Activated CD4-positive, alpha-beta memory T cell treated with anti-CD3 and anti-CD28 coated beads for 36 hours (primary cell): ENCODE measurements at regions not wholly inside any gene's neighbourhood (a gene's known extent, or its start where the extent isn't known, plus 50 kb on each side); places are given as distances from the start of the nearest gene placed in this dataset.

ENCODE experiments used
- CTCF ChIA-PET: fragments of 350-600 bp; sonication (Branson Sonifier 250); formaldehyde crosslinking; loops from one replicate; lab custom pipeline; 2021; ENCODE audit warnings: antibody characterized with exemption, inconsistent platforms; lab: Charles Lee
- POLR2A ChIA-PET: fragments of 350-600 bp; sonication (Branson Sonifier 250); formaldehyde crosslinking; loops from one replicate; lab custom pipeline; 2021; ENCODE audit warnings: antibody characterized with exemption; lab: Charles Lee
- DNase-seq: peaks from one replicate; pipeline ENCODE4 v3.0.0-alpha.2; 2020
- H3K27ac Mint-ChIP-seq: one replicate; pipeline ENCODE4 v1.8.0; 2021; ENCODE audit warnings: mixed read lengths
- H3K27me3 Mint-ChIP-seq: one replicate; pipeline ENCODE4 v1.8.0; 2021; ENCODE audit warnings: mixed read lengths
- H3K36me3 Mint-ChIP-seq: one replicate; pipeline ENCODE4 v1.8.0; 2021; ENCODE audit warnings: mixed read lengths
- H3K4me1 Mint-ChIP-seq: one replicate; pipeline ENCODE4 v1.8.0; 2021; ENCODE audit warnings: low read depth, mixed read lengths
- H3K4me3 Mint-ChIP-seq: one replicate; pipeline ENCODE4 v1.8.0; 2021; ENCODE audit warnings: mild to moderate bottlenecking, mixed read lengths
- H3K9me3 Mint-ChIP-seq: one replicate; pipeline ENCODE4 v1.8.0; 2021; ENCODE audit warnings: mixed read lengths
- intact Hi-C: fragments of 100-400 bp; cut with micrococcal nuclease; formaldehyde crosslinking; loops from one replicate; pipeline ENCODE4 v1.15.1; 2023

DNA sequence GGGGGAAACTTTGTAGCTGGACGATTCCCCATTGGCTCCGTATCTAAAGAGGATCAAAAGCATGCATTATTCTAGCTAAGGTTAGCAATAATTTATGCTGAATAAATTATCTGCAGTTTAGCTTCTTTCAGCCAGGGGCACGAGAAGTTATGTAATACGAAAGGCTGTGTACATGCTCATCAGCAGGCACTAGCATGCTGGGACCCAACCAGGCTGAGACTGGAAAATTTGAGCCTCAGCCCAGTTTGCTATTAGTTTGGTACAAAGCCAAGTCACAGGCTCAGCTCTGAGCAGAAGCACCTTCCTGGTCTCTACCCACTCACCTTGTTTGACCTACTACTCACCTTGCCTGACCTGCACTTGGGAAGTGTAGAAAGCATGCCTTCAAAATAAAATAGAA is 328.1 kb upstream of the ARID1B start:
- POLR2A ChIA-PET: no interaction called here
- Mint-ChIP-seq H3K36me3 (no peaks in the 10 kb centered on the region), H3K4me1 (no peaks in the 10 kb centered on the region), H3K9me3 (no peaks in the 10 kb centered on the region), H3K27me3 (peaks cover 2% of the 10 kb centered on the region), H3K4me3 (no peak overlapping the region), H3K27ac (no peak overlapping the region)
- no peak for DNase-seq
- CTCF ChIA-PET: interaction anchor here (0.6 kb wide), 1 partner anchor 913 kb away, joined by 3 read pairs; no protein-coding TSS in a partner anchor
- intact Hi-C loops: no loop called here

DNA sequence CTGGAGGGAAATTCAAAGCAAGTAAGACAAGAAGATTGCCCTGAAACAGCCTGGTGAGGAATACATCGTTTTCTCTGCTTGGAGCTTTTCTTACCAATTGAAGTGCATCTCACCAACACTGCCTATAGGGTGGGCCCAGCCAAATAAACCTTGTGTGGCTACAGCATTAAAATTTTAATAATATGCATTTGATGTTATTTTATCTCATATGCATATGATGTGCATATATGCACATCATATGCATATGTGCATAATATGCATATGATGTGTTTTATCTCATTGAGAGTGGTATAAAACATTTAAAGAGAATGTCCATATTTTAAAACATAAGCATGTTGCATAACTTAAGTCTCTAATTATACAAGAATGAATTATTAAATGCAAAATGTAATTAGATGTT is 328.6 kb upstream of the ARID1B start:
- intact Hi-C loops: no loop called here
- no peak for DNase-seq
- Mint-ChIP-seq H3K36me3 (no peaks in the 10 kb centered on the region), H3K4me3 (no peak overlapping the region), H3K27me3 (peaks cover 1% of the 10 kb centered on the region), H3K9me3 (no peaks in the 10 kb centered on the region), H3K4me1 (no peaks in the 10 kb centered on the region), H3K27ac (no peak overlapping the region)
- ChIA-PET POLR2A (no interaction called here), CTCF (no interaction called here)

DNA sequence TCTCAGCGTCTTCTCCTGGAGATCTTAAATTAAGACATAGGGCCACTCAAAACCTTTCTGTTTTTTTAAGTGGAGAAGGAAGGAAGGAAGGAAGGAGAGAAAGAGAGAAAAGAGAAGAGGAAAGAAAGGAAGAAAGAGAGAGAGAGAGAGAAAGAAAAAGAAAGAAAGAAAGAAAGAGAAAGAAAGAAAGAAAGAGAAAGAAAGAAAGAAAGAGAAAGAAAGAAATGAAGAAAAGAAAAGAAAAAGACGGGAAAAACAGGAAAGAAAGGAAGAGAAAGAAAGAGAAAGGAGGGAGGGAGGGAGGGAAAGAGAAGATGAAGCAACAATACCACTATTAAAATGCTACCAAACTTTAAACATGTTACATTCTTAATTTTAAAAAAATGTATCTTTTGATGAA is 336.5 kb upstream of the ARID1B start:
- Mint-ChIP-seq H3K27me3 (peaks cover 1% of the 10 kb centered on the region), H3K9me3 (no peaks in the 10 kb centered on the region), H3K27ac (no peak overlapping the region), H3K4me1 (no peaks in the 10 kb centered on the region), H3K36me3 (no peaks in the 10 kb centered on the region), H3K4me3 (no peak overlapping the region)
- intact Hi-C loops: no loop called here
- ChIA-PET POLR2A (no interaction called here), CTCF (no interaction called here)
- DNase-seq: no peak

DNA sequence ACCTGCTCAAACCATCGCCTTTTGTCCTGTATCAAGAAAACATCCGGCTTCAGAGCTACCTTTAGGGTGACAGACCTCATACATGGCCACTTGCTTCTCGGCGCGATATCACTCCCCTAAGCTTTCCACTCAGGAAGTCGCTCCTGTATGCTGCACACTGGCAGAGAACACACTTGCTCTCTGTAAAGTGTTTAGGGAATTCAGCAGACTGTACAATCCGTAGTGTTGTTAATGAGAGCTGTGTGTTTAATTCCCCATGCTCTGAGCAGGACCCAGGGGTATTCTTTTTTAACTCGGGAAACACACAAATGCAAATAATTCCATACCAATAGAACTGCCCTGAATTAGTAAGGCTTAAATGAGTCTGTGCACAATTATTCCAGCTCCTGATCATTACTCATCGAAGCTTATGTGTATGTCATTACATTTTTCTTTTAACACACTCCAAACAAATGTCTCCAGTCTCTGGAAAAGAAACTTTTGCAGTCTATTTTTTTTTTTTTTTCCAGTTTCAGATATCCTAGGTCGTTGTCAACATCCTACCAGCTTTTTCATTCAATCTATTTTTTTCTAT is 338.7 kb upstream of the ARID1B start:
- intact Hi-C loops: no loop called here
- Mint-ChIP-seq H3K9me3 (no peaks in the 10 kb centered on the region), H3K27me3 (no peaks in the 10 kb centered on the region), H3K4me1 (no peaks in the 10 kb centered on the region), H3K36me3 (no peaks in the 10 kb centered on the region), H3K4me3 (no peak overlapping the region), H3K27ac (no peak overlapping the region)
- DNase-seq: no peak
- ChIA-PET POLR2A (no interaction called here), CTCF (no interaction called here)

DNA sequence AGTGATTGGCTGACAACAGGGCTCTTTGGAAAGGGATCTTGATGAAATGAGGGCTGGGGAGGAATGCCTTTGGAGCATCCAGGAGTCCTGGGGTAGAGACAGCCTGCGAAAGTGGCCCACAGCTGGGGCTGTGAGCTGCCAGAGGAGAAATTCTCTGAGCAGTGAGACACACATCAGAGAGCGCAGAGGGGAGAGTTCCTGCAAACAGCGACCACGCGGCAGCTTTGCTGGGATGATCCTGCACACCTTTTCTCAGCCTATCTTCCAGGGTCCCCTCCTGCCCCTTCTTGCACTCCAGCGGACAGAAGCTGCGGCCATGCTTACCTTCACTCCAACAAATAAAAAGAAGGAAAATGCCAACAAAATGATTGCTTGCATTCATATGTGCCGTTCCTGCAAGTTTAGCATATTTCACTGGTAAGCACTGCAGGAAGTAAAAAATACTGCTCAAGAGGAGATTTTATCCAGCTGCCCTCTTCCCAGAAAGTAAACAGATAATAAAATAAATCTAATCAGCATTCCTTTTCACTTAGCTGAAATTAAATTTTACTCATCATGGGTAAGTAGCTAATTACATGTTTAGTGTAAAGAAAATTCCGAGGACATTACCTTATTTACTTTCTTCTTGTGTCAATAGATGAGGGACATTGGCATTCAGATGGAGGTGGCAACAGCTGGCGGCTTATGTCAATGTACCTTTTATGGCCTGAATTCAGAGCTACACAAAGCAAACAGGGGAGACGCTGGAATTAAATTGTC is 339.9 kb upstream of the ARID1B start:
- POLR2A ChIA-PET: no interaction called here
- no peak for DNase-seq
- intact Hi-C loops: no loop called here
- no peaks in the 10 kb centered on the region for H3K27me3 Mint-ChIP-seq
- H3K36me3 Mint-ChIP-seq: no peaks in the 10 kb centered on the region
- no peak overlapping the region for H3K4me3 Mint-ChIP-seq
- H3K27ac Mint-ChIP-seq: no peak overlapping the region
- CTCF ChIA-PET: no interaction called here
- H3K4me1 Mint-ChIP-seq: no peaks in the 10 kb centered on the region
- H3K9me3 Mint-ChIP-seq: no peaks in the 10 kb centered on the region

DNA sequence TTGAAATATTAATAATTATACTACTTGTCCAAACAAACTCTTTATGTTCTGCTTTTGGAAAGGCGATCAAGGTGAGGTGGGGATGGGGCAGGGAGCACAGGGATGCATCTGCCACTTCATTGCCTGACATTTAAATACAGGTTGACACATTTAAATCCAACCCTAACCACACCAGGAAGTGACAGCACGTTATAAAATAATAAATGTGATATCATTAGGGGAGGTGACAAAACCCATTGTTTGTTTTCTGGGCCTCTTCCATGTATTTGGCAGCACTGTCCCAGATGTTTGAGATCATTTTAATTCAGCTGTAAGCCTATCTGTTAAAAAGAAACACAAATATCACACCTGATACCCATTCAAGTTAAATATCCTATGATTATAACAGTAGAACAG is 342.4 kb upstream of the ARID1B start:
- H3K36me3 Mint-ChIP-seq: no peaks in the 10 kb centered on the region
- H3K4me3 Mint-ChIP-seq: no peak overlapping the region
- POLR2A ChIA-PET: no interaction called here
- H3K27me3 Mint-ChIP-seq: no peaks in the 10 kb centered on the region
- H3K9me3 Mint-ChIP-seq: no peaks in the 10 kb centered on the region
- CTCF ChIA-PET: no interaction called here
- intact Hi-C loops: no loop called here
- H3K4me1 Mint-ChIP-seq: no peaks in the 10 kb centered on the region
- no peak for DNase-seq
- no peak overlapping the region for H3K27ac Mint-ChIP-seq

DNA sequence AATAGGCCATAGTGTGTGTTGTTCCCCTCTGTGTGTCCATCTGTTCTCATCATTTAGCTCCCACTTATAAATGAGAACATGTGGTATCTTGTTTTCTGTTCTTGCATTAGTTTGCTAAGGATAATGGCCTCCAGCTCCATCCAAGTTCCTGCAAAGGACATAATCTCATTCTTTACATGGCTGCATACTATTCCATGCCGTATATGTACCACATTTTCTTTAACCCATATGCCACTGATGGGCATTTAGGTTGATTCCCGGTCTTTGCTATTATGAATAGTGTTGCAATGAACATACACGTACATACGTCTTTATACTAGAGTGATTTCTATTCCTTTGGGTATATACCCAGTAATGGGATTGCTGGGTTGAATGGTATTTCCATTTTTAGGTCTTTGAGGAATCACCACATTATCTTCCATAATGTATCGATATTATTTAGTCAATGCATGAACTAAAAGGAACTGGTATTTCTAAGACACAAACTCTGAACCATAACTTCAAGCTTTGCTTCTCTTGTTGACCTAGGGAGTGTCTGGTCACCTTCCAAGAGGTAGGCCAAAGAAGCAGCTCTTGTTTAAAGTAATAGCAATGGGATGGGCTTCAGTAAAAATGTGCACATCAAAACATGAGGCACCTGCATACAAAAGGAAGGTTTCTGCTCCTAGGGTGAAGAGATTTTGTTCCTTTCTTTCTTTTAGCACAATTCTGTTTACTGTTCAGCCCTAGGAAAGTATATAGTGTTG is 343.0 kb upstream of the ARID1B start:
- H3K27me3 Mint-ChIP-seq: no peaks in the 10 kb centered on the region
- H3K27ac Mint-ChIP-seq: no peak overlapping the region
- ChIA-PET CTCF (interaction anchor here (0.5 kb wide), 1 partner anchor 1639 kb away, joined by 3 read pairs; no protein-coding TSS in a partner anchor), POLR2A (no interaction called here)
- intact Hi-C loops: no loop called here
- no peak for DNase-seq
- H3K36me3 Mint-ChIP-seq: no peaks in the 10 kb centered on the region
- no peaks in the 10 kb centered on the region for H3K9me3 Mint-ChIP-seq
- no peaks in the 10 kb centered on the region for H3K4me1 Mint-ChIP-seq
- no peak overlapping the region for H3K4me3 Mint-ChIP-seq

DNA sequence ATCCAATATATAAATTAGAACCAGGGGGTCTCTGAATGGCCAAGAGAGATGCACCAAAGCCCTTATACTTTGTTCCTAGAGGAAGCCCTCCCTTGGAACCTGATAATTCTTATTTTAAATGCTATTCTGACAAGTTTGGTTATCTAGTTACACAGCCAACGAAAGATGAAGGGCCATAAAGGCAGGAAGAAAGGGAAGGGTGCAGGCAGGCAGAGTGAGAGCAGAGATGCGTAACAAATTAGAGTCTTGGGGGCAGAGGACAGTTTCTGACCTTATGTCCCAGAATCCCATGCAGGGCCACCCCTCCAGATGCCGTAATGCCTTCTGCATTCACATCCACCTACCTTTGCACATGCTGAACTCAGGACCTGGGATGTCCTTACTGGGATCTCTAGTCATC is 344.6 kb upstream of the ARID1B start:
- H3K4me3 Mint-ChIP-seq: no peak overlapping the region
- no peaks in the 10 kb centered on the region for H3K4me1 Mint-ChIP-seq
- POLR2A ChIA-PET: no interaction called here
- CTCF ChIA-PET: no interaction called here
- H3K36me3 Mint-ChIP-seq: no peaks in the 10 kb centered on the region
- DNase-seq: no peak
- H3K27me3 Mint-ChIP-seq: no peaks in the 10 kb centered on the region
- intact Hi-C loops: no loop called here
- H3K27ac Mint-ChIP-seq: no peak overlapping the region
- H3K9me3 Mint-ChIP-seq: no peaks in the 10 kb centered on the region

DNA sequence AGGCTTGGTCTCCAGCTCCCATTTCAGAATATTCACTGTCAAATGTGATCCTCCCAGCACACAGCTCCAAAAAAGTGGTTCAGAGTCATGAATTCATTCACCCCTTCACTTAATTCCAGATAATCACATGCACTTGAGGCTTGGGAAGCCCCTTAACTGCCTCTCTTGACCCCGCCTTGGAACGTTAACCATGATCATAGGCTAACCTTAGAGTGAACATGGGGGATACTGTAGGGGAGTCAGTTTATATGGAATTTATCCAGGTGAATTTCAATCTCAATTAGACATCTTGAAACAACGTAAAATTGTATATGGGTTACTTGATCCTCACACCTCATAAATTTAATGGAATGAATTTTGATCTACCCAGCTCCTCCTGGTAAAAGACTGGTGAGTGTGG is 346.8 kb upstream of the ARID1B start:
- Mint-ChIP-seq H3K9me3 (no peaks in the 10 kb centered on the region), H3K27me3 (no peaks in the 10 kb centered on the region), H3K27ac (no peak overlapping the region), H3K36me3 (no peaks in the 10 kb centered on the region), H3K4me1 (no peaks in the 10 kb centered on the region), H3K4me3 (no peak overlapping the region)
- ChIA-PET CTCF (no interaction called here), POLR2A (no interaction called here)
- intact Hi-C loops: no loop called here
- no peak for DNase-seq

DNA sequence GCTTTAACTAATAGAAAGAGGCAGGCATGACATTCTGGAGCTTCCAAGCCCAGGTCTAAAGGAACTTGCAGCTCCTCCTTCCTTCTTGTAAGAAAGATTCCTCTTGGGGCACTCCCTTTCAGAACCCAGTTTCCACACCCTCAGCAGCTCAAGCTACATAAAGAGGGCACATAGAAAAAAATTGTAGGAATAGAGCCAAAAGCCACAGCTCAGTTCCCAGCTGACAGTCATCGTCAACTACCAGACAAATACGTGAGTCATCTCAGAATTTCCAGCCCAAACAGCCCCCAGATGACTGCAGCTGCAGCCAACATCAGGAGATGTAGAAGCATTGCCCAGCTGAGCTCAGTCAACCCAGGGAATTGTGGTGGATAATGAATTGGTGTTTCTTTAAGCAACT is 349.8 kb upstream of the ARID1B start:
- H3K27me3 Mint-ChIP-seq: no peaks in the 10 kb centered on the region
- H3K9me3 Mint-ChIP-seq: no peaks in the 10 kb centered on the region
- intact Hi-C loops: no loop called here
- H3K36me3 Mint-ChIP-seq: no peaks in the 10 kb centered on the region
- H3K27ac Mint-ChIP-seq: no peak overlapping the region
- H3K4me1 Mint-ChIP-seq: peaks cover 28% of the 10 kb centered on the region
- peak; percentile 19 for DNase-seq
- POLR2A ChIA-PET: no interaction called here
- H3K4me3 Mint-ChIP-seq: no peak overlapping the region
- CTCF ChIA-PET: no interaction called here

DNA sequence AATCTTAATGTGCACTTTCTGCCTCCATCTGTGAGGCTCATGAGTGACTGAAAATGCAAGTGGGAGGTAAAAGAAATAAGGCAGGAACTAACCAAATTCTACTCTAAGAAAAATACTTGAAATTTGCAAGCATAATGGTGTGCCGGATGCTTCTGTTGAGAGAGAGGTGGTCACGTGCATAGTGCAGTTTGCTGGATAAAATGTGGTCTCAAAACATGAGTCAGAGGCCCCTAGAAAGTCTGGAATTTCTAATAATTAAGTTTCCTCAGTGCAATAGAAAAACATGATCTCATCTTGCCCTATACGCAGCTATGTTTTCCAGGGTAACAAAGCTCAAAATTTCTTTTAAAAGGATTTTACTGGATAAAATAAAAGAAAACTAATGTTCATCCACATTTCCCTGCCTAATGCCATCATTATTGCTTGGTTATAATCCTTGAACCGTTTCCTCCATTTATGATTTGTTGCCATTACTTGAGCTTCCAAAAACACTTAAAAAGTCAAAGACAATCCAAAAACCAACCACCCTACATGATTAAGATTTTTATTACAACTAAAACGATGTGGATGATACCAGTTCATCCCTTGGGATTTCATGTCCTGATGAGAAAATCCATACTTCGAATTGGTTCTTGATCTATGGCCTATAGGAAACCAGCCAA is 351.7 kb upstream of the ARID1B start:
- CTCF ChIA-PET: no interaction called here
- Mint-ChIP-seq H3K36me3 (no peaks in the 10 kb centered on the region), H3K4me3 (no peak overlapping the region), H3K27ac (no peak overlapping the region), H3K9me3 (no peaks in the 10 kb centered on the region), H3K27me3 (no peaks in the 10 kb centered on the region), H3K4me1 (peaks cover 32% of the 10 kb centered on the region)
- no peak for DNase-seq
- POLR2A ChIA-PET: no interaction called here
- intact Hi-C loops: loop anchor here (2.0 kb wide), 1 partner anchor 29 kb away; no protein-coding TSS in a partner anchor

DNA sequence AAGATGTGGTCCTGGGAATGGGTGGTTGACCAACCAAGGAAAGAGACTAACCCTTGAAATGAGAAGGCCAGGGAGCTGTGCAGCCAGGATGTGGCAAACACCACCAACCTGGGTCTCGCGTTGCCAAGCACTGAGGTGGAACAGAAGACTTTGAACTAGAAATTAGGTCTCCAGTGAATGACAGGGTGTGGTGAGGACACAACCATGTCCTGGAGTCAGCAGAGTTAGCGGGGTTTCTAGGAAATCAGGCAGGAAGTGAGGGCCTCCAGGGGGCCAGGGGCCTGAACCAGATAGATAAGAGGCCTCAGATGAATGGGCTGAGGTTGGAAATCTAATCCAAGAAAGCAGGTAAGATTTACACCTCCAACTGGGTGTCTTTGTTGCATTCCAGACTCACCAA is 353.3 kb upstream of the ARID1B start:
- intact Hi-C loops: loop anchor here (2.0 kb wide), 1 partner anchor 27 kb away; no protein-coding TSS in a partner anchor
- no peaks in the 10 kb centered on the region for H3K27me3 Mint-ChIP-seq
- H3K9me3 Mint-ChIP-seq: no peaks in the 10 kb centered on the region
- H3K4me1 Mint-ChIP-seq: peaks cover 32% of the 10 kb centered on the region
- DNase-seq: peak; percentile 72
- ChIA-PET POLR2A (interaction anchor here (0.6 to 1.0 kb wide), 2 partner anchors 27 to 581 kb away, joined by 3 to 8 read pairs; no protein-coding TSS in a partner anchor), CTCF (interaction anchor here (1.1 kb wide), 1 partner anchor 25 kb away, joined by 3 read pairs; no protein-coding TSS in a partner anchor)
- no peaks in the 10 kb centered on the region for H3K36me3 Mint-ChIP-seq
- peak overlapping the region; percentile 50 for H3K27ac Mint-ChIP-seq
- no peak overlapping the region for H3K4me3 Mint-ChIP-seq
